ENCODE measurements at regions not wholly inside any gene's neighbourhood (a gene's known extent, or its start where the extent isn't known, plus 50 kb on each side); places are given as distances from the start of the nearest gene placed in this dataset.

- TF ChIP-seq KDM1A (IDR thresholded peaks at IDR 0.05; ENCODE audit: borderline replicate concordance, low read length) (0 out of 2 replicates have a peak, but pooled peaks have one; percentile 22), CHD1 (IDR thresholded peaks at IDR 0.05; ENCODE audit: low read depth, low read length) (no peak)
- FAIRE-seq (no peak), DNase-seq (ENCODE audit: low read depth in 1 of 2, low spot score in 2 of 2) (no peak)
- no peak overlapping the region for H3K23ac ChIP-seq (ENCODE audit: insufficient read length)
- H3K9ac ChIP-seq (replicated peaks in 1 of 4; ENCODE audit: extremely low read depth in 1 of 4, low read depth in 3 of 4, low read length in 3 of 4), result no peak overlapping the region
- H3K23me2 ChIP-seq (ENCODE audit: low read depth, low read length), result no peaks in the 10 kb centered on the region
- H3K79me1 ChIP-seq (ENCODE audit: low read depth, low read length), result no peaks in the 10 kb centered on the region
- H2BK12ac ChIP-seq (ENCODE audit: low read depth, low read length), result no peak overlapping the region
- H4K91ac ChIP-seq (replicated peaks; ENCODE audit: insufficient read length, low read length), result no peak overlapping the region
- no peak overlapping the region for H4K5ac ChIP-seq (ENCODE audit: insufficient read length, low read depth, low read length)
- H4K20me1 ChIP-seq (replicated peaks in 1 of 2; ENCODE audit: control insufficient read depth in 1 of 2, insufficient read depth in 2 of 2, low read length in 2 of 2), result no peaks in the 10 kb centered on the region
- H2AK5ac ChIP-seq (ENCODE audit: low read depth, low read length), result no peak overlapping the region
- no peaks in the 10 kb centered on the region for H3K79me2 ChIP-seq (ENCODE audit: control insufficient read depth in 1 of 2, insufficient read depth in 2 of 2, low read length in 2 of 2)
- H3K4me2 ChIP-seq (ENCODE audit: insufficient read depth in 1 of 2, low read depth in 2 of 2, low read length in 2 of 2), result no peak overlapping the region
- no peak overlapping the region for H3K4me3 ChIP-seq (ENCODE audit: extremely low read depth in 1 of 4, insufficient read depth in 2 of 4, low read depth in 3 of 4, low read length in 4 of 4)
- 69% methylated on average over 6 of the region's 6 CpGs; no CpG with 5 or more reads in 1 of the 2 experiments for WGBS, 2 experiments (ENCODE audit: extremely low coverage in 1 of 2, insufficient coverage in 1 of 2, insufficient read length in 1 of 2, insufficient replicate concordance in 2 of 2, low coverage in 1 of 2, low lambda C conversion rate in 2 of 2, missing lambda C conversion rate in 1 of 2)
- H2BK5ac ChIP-seq (ENCODE audit: low read depth, low read length), result no peak overlapping the region
- POLR2A ChIA-PET (ENCODE audit: partially characterized antibody), result interaction anchor here (0.6 kb wide), 1 partner anchor 11 kb away, joined by 3 read pairs; no protein-coding TSS in a partner anchor
- no peak overlapping the region for H2BK20ac ChIP-seq (ENCODE audit: low read length)
- H3K9me3 ChIP-seq (ENCODE audit: insufficient read depth in 2 of 2, low read depth in 1 of 2, low read length in 1 of 2), result no peaks in the 10 kb centered on the region
- H3K56ac ChIP-seq (replicated peaks; ENCODE audit: insufficient read length, low read depth, low read length), result no peak overlapping the region
- no peak overlapping the region for H2BK15ac ChIP-seq (ENCODE audit: low read length)
- no peak overlapping the region for H3K27ac ChIP-seq (ENCODE audit: low read depth, low read length)
- H2BK120ac ChIP-seq (replicated peaks; ENCODE audit: low read depth, low read length), result no peak overlapping the region
- no peak overlapping the region for H2AFZ ChIP-seq (ENCODE audit: low read length)
- H3K18ac ChIP-seq (ENCODE audit: extremely low read depth, low read length), result no peak overlapping the region
- no peak overlapping the region for H4K8ac ChIP-seq (ENCODE audit: extremely low read depth, insufficient read depth, low read length)
- CTCF ChIA-PET (ENCODE audit: partially characterized antibody), result interaction anchor here (1.5 kb wide), 1 partner anchor 15 kb away, joined by 6 read pairs; no protein-coding TSS in a partner anchor
- H3K14ac ChIP-seq (ENCODE audit: insufficient read length), result no peak overlapping the region
- H3K27me3 ChIP-seq (replicated peaks in 1 of 4; ENCODE audit: control insufficient read depth in 3 of 4, extremely low read depth in 1 of 4, insufficient read depth in 3 of 4, low read length in 3 of 4), result no peaks in the 10 kb centered on the region
- H3K36me3 ChIP-seq (ENCODE audit: control insufficient read depth in 2 of 4, insufficient read depth in 4 of 4, low read length in 3 of 4), result no peaks in the 10 kb centered on the region
- H3K4ac ChIP-seq (replicated peaks; ENCODE audit: insufficient read length, low read depth, low read length), result no peak overlapping the region
- H3K4me1 ChIP-seq (replicated peaks in 1 of 4; ENCODE audit: control insufficient read depth in 3 of 4, insufficient read depth in 4 of 4, low read length in 3 of 4), result peaks cover 5 to 13% (median 11%) of the 10 kb centered on the region in 4 experiments; a peak in 6 of 7 replicates
Measured at GRCh38 chr18:49667462-49667861, 105.6 kb downstream of the LIPG start.

Data from H1 (cell line).